Liver (tissue), 8 donors: ENCODE measurements at regions not wholly inside any gene's neighbourhood (a gene's known extent, or its start where the extent isn't known, plus 50 kb on each side); places are given as distances from the start of the nearest gene placed in this dataset.

Experiments
- DNase-seq: peaks from one replicate; pipeline ENCODE4 v3.0.0-alpha.2; 2017; ENCODE audit warnings: low spot score
- H3K27ac ChIP-seq, 2 donors: one replicate each; pipeline ENCODE4 v1.7.0; 2013; ENCODE audit warnings: inconsistent platforms in 2 of 2, low read length in 2 of 2, control low read depth in 1 of 2, low read depth in 1 of 2, mild to moderate bottlenecking in 1 of 2
- H3K27me3 ChIP-seq, 4 donors: one replicate each; pipeline versions ENCODE4 v1.6.1 to v1.7.0; 2013; ENCODE audit warnings: low read length in 3 of 4, inconsistent platforms in 1 of 4, mild to moderate bottlenecking in 1 of 4, moderate library complexity in 1 of 4; ENCODE audit not compliant: control insufficient read depth in 4 of 4, insufficient read depth in 4 of 4
- H3K36me3 ChIP-seq, 4 donors: one replicate each; pipeline versions ENCODE4 v1.6.1 to v1.7.0; 2013; ENCODE audit warnings: low read length in 3 of 4, mild to moderate bottlenecking in 3 of 4, low read depth in 1 of 4, moderate library complexity in 1 of 4; ENCODE audit not compliant: control insufficient read depth in 4 of 4, insufficient read depth in 3 of 4
- H3K4me1 ChIP-seq, 4 donors: one replicate each; pipeline versions ENCODE4 v1.6.1 to v1.7.0; 2013; ENCODE audit warnings: low read length in 3 of 4, mild to moderate bottlenecking in 3 of 4, moderate library complexity in 1 of 4; ENCODE audit not compliant: control insufficient read depth in 4 of 4, insufficient read depth in 4 of 4
- H3K4me3 ChIP-seq, 3 donors: one replicate each; pipeline versions ENCODE4 v1.6.1 to v1.7.0; 2013; ENCODE audit warnings: low read length in 3 of 3, control low read depth in 1 of 3, low read depth in 1 of 3, mild to moderate bottlenecking in 1 of 3
- H3K9ac ChIP-seq, 2 donors: one replicate each; pipeline ENCODE4 v1.7.0; 2013; ENCODE audit warnings: low read length in 2 of 2, mild to moderate bottlenecking in 2 of 2, moderate library complexity in 2 of 2, control low read depth in 1 of 2, low read depth in 1 of 2
- H3K9me3 ChIP-seq, 4 donors: one replicate each; pipeline versions ENCODE4 v1.6.1 to v1.7.0; 2013; ENCODE audit warnings: low read length in 3 of 4; ENCODE audit not compliant: control insufficient read depth in 4 of 4
- CTCF ChIP-seq: fragments of 150-350 bp; IDR thresholded peaks from 2 replicates; pipeline ENCODE4 v1.5.1; 2017; ENCODE audit warnings: improper control_type of control experiment, low read depth, low read length; ENCODE audit not compliant: missing input control
- EGR1 ChIP-seq, 2 donors: IDR thresholded peaks; 2 replicates each; pipeline ENCODE4 v1.6.1; 2016 to 2018; ENCODE audit warnings: antibody characterized with exemption in 2 of 2, low read depth in 2 of 2
- FOXA1 ChIP-seq: IDR thresholded peaks from 2 replicates; pipeline ENCODE4 v1.6.1; 2016; ENCODE audit warnings: antibody characterized with exemption
- FOXA2 ChIP-seq: IDR thresholded peaks from 2 replicates; pipeline ENCODE4 v1.6.1; 2016; ENCODE audit warnings: antibody characterized with exemption
- GABPA ChIP-seq, 2 donors: IDR thresholded peaks in 1 of 2; conservative IDR thresholded peaks in 1 of 2; 2 replicates each; pipeline ENCODE4 v1.6.1; 2016; ENCODE audit warnings: antibody characterized with exemption in 2 of 2, mild to moderate bottlenecking in 1 of 2, moderate library complexity in 1 of 2
- HNF4A ChIP-seq, 2 donors: conservative IDR thresholded peaks; 2 replicates each; pipeline ENCODE4 v1.6.1; 2016; ENCODE audit warnings: antibody characterized with exemption in 2 of 2, mild to moderate bottlenecking in 2 of 2
- HNF4G ChIP-seq: IDR thresholded peaks from 2 replicates; pipeline ENCODE4 v1.6.1; 2016; ENCODE audit warnings: antibody characterized with exemption
- JUND ChIP-seq, 2 donors: IDR thresholded peaks; 2 replicates each; pipeline ENCODE4 v1.6.1; 2016; ENCODE audit warnings: antibody characterized with exemption in 2 of 2
- MAX ChIP-seq: IDR thresholded peaks from 2 replicates; pipeline ENCODE4 v1.6.1; 2016; ENCODE audit warnings: antibody characterized with exemption
- NR2F2 ChIP-seq: IDR thresholded peaks from 2 replicates; pipeline ENCODE4 v1.6.1; 2016; ENCODE audit warnings: antibody characterized with exemption
- RXRA ChIP-seq, 2 donors: IDR thresholded peaks; 2 replicates each; pipeline ENCODE4 v1.6.1; 2017 to 2018; ENCODE audit warnings: antibody characterized with exemption in 2 of 2, mild to moderate bottlenecking in 1 of 2
- SP1 ChIP-seq: IDR thresholded peaks from 2 replicates; pipeline ENCODE4 v1.6.1; 2018; ENCODE audit warnings: antibody characterized with exemption, mild to moderate bottlenecking
- TAF1 ChIP-seq: conservative IDR thresholded peaks from 2 replicates; pipeline ENCODE4 v1.6.1; 2016; ENCODE audit warnings: antibody characterized with exemption, mild to moderate bottlenecking
- YY1 ChIP-seq: IDR thresholded peaks from 2 replicates; pipeline ENCODE4 v1.6.1; 2016; ENCODE audit warnings: antibody characterized with exemption, mild to moderate bottlenecking
- WGBS: extraction: QIAGEN DNeasy Blood & Tissue Kit; methylation state at CpG from one replicate; pipeline ENCODE4 v1.1.7; 2013; 5-methylcytosine and 5-hydroxymethylcytosine counted together
- TF ChIP-seq, protein P1 (sequence below): IDR thresholded peaks from 2 replicates; pipeline ENCODE4 v1.6.1; 2016; ENCODE audit warnings: antibody characterized with exemption, mild to moderate bottlenecking
- TF ChIP-seq, protein P2 (sequence below): IDR thresholded peaks from 2 replicates; pipeline ENCODE4 v1.6.1; 2016; ENCODE audit warnings: antibody characterized with exemption
- TF ChIP-seq, protein P3 (sequence below): IDR thresholded peaks from 2 replicates; pipeline ENCODE4 v1.6.1; 2016; ENCODE audit warnings: antibody characterized with exemption
- donor health status: healthy.
- donor health status: healthy.
- donor health status: healthy.
- donor health status: healthy.
- donor health status: healthy.

- WGBS: 0% methylated on average over 1 of the region's 1 CpG
- TF ChIP-seq FOXA1: no peak
- no peak for TF ChIP-seq RXRA (IDR thresholded peaks at IDR 0.05)
- no peak for TF ChIP-seq MAX
- TF ChIP-seq, protein P1, sequence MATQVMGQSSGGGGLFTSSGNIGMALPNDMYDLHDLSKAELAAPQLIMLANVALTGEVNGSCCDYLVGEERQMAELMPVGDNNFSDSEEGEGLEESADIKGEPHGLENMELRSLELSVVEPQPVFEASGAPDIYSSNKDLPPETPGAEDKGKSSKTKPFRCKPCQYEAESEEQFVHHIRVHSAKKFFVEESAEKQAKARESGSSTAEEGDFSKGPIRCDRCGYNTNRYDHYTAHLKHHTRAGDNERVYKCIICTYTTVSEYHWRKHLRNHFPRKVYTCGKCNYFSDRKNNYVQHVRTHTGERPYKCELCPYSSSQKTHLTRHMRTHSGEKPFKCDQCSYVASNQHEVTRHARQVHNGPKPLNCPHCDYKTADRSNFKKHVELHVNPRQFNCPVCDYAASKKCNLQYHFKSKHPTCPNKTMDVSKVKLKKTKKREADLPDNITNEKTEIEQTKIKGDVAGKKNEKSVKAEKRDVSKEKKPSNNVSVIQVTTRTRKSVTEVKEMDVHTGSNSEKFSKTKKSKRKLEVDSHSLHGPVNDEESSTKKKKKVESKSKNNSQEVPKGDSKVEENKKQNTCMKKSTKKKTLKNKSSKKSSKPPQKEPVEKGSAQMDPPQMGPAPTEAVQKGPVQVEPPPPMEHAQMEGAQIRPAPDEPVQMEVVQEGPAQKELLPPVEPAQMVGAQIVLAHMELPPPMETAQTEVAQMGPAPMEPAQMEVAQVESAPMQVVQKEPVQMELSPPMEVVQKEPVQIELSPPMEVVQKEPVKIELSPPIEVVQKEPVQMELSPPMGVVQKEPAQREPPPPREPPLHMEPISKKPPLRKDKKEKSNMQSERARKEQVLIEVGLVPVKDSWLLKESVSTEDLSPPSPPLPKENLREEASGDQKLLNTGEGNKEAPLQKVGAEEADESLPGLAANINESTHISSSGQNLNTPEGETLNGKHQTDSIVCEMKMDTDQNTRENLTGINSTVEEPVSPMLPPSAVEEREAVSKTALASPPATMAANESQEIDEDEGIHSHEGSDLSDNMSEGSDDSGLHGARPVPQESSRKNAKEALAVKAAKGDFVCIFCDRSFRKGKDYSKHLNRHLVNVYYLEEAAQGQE: no peak
- TF ChIP-seq, protein P2, sequence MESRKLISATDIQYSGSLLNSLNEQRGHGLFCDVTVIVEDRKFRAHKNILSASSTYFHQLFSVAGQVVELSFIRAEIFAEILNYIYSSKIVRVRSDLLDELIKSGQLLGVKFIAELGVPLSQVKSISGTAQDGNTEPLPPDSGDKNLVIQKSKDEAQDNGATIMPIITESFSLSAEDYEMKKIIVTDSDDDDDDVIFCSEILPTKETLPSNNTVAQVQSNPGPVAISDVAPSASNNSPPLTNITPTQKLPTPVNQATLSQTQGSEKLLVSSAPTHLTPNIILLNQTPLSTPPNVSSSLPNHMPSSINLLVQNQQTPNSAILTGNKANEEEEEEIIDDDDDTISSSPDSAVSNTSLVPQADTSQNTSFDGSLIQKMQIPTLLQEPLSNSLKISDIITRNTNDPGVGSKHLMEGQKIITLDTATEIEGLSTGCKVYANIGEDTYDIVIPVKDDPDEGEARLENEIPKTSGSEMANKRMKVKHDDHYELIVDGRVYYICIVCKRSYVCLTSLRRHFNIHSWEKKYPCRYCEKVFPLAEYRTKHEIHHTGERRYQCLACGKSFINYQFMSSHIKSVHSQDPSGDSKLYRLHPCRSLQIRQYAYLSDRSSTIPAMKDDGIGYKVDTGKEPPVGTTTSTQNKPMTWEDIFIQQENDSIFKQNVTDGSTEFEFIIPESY: no peak
- TF ChIP-seq HNF4G: no peak
- TF ChIP-seq JUND (IDR thresholded peaks at IDR 0.05): no peak
- TF ChIP-seq HNF4A (conservative IDR thresholded peaks at IDR 0.05): no peak
- no peak for TF ChIP-seq GABPA (IDR thresholded peaks at IDR 0.05 in 1 of 2, conservative IDR thresholded peaks at IDR 0.05 in 1 of 2)
- no peak for TF ChIP-seq TAF1
- TF ChIP-seq FOXA2: no peak
- TF ChIP-seq SP1: no peak
- H3K27me3 ChIP-seq: peaks cover 0 to 3% (median 0%) of the 10 kb centered on the region in 4 donors
- no peak overlapping the region for H3K9ac ChIP-seq
- H3K9me3 ChIP-seq: no peaks in the 10 kb centered on the region
- H3K4me1 ChIP-seq: no peaks in the 10 kb centered on the region
- no peaks in the 10 kb centered on the region for H3K36me3 ChIP-seq
- no peak overlapping the region for H3K4me3 ChIP-seq
- no peak for DNase-seq
- H3K27ac ChIP-seq: no peak overlapping the region
Measured at GRCh38 chr11:39432929-39433328, 2026.5 kb downstream of the LRRC4C start.

DNA sequence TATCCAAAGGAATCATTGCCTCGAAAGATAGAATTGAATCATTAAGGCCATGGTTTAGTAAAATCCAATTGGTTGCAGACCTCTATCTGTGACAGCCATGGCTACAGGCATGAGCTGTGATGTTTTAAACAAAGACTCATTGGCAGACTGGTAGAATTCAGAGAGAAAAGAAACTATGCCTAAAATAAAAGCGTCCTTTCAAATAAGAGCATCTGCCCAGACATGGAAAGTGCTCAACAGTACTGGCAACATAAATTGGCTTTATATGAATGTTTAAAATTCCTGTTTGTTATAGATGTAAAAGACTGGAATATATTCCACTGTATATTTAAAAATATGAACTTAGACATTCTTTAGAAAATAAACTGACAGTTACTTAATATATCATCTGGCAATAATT lies 2034.2 kb downstream of the LRRC4C start:
- TF ChIP-seq, protein P1: no peak
- TF ChIP-seq TAF1 (no peak), FOXA2 (no peak), SP1 (no peak), HNF4G (no peak), RXRA (IDR thresholded peaks at IDR 0.05) (no peak), MAX (no peak), HNF4A (conservative IDR thresholded peaks at IDR 0.05) (no peak), YY1 (no peak), JUND (IDR thresholded peaks at IDR 0.05) (no peak), EGR1 (IDR thresholded peaks at IDR 0.05; ENCODE audit: low read depth in 2 of 2) (no peak), NR2F2 (no peak), CTCF (no peak), FOXA1 (no peak), GABPA (IDR thresholded peaks at IDR 0.05 in 1 of 2, conservative IDR thresholded peaks at IDR 0.05 in 1 of 2) (no peak)
- TF ChIP-seq, protein P3, sequence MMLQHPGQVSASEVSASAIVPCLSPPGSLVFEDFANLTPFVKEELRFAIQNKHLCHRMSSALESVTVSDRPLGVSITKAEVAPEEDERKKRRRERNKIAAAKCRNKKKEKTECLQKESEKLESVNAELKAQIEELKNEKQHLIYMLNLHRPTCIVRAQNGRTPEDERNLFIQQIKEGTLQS: no peak
- TF ChIP-seq, protein P2: no peak
- H3K36me3 ChIP-seq: no peaks in the 10 kb centered on the region
- no peak overlapping the region for H3K27ac ChIP-seq
- H3K4me3 ChIP-seq: no peak overlapping the region
- 81% methylated on average over 2 of the region's 2 CpGs for WGBS
- no peaks in the 10 kb centered on the region for H3K9me3 ChIP-seq
- DNase-seq: no peak
- no peaks in the 10 kb centered on the region for H3K4me1 ChIP-seq
- H3K27me3 ChIP-seq: no peaks in the 10 kb centered on the region
- no peak overlapping the region for H3K9ac ChIP-seq
